HG03432 (cell line): ENCODE measurements at regions not wholly inside any gene's neighbourhood (a gene's known extent, or its start where the extent isn't known, plus 50 kb on each side); places are given as distances from the start of the nearest gene placed in this dataset.
A peak's percentile ranks its signal among the peaks of the same experiment; 100 is the strongest.
"Not testable (repeated sequence)": the region's sequence is repeated elsewhere in the genome, so short reads cannot be mapped to it uniquely, and the experiment has no call there.

ENCODE experiments used
- ATAC-seq: cut with Tn5 transposase; IDR thresholded peaks from one replicate; pipeline ENCODE4 v1.9.1; 2021; ENCODE audit warnings: mild to moderate bottlenecking, moderate library complexity; ENCODE audit not compliant: unreplicated experiment

DNA sequence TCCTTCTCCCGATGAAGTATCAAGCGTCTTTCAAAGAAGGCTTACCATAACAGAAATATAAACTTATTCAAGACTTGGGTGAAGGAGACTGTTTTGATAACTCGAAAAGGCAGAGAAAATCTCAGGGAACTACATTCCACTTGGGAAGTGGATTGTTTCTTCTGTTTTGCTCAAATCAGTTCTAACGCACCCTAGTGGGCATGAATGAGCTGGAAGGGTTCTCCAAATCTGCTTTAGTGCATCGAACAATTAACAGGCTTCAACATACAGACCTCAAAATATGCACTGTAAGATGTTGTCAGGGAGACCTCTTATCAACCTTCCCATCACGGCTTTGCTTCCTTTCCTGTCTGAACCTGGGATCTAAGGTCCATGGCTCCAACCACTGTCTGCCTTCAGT lies 392.5 kb downstream of the CD83 start:
- ATAC-seq: no peak

DNA sequence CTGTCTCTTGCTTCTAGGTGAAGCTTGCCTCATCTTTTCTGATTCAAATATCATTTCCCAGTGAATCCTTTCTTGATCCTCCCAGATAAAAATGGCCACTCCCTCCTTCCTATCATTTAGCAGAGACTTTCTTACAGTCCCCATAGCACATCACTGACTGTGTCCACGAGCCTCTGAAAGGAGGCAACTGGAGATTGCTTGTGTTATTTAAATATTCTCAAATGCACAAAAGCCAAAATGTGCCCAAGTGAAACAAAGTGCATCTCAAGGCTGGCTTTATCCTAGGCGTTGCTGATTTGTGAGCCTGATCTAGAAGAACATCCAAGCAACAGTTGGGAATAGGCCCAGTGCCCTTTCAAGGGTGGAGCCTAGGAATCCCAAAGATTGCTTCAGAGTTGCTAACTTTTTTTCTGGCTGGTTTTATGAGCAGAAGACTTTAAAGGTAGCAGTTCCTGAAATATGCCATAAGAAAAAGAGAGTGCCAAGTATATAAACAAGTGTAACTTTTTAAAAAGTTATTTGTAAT lies 393.6 kb downstream of the CD83 start:
- no peak for ATAC-seq

DNA sequence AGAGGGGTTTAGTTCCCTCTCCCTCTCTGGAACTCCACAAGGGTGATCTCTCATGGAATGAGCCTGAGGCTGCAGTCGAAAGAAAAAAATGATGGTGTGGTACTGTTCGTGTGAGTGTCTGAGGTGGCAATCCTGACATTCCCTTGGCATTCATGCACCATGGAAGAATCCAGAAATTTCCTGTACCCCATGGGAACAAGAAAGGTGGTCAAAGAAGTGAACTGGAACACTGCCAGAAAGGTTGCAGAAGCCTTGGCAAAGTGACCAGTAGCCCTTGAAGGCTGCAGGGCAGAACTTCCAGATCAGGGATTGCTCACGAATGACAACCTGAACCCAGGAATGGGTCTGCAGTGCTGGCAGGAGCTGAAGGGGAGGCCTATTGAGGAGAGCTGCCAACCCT lies 394.7 kb downstream of the CD83 start:
- ATAC-seq: no peak

DNA sequence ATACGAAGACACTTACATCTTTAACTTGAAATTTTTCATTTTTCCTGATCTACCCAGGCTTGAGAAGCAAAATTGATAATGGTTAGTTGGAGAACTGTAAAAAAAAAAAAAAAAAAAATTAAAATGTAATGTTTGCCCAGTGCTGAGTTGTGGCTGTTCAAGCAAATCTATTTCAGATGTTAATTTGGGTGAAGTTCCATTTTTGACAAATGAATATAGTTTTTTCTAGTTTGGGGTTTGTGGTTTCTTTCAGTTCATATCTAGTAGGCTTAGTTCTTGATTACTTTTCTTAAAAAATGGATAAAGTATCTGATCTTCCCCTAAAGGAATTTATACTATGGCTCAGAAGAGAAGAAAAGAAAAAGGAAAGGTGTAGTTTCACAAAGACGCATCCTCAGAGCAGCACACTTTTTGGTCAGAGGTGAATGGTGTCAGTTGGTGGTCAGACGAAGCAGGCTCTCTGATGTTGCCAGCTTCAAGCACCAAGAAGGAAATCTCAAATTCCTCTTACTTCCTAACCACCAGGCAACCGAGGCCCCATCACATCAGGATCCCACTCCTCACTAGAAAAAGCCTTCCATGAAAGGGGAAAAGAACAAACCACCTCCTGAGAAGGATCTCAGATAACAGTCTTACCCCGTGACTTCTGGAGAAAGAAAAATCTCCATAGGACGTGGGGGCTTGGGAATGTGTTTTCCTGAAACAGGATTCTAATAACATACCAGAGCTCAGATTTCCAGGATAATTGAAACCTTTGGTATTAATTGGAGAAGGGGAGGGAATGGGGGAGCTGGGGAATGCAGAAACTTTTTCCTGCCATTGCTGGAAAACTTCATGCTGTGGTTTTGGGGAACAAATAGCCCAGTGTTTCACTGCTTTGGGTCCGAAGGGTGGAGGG lies 396.2 kb downstream of the CD83 start:
- ATAC-seq: no peak

DNA sequence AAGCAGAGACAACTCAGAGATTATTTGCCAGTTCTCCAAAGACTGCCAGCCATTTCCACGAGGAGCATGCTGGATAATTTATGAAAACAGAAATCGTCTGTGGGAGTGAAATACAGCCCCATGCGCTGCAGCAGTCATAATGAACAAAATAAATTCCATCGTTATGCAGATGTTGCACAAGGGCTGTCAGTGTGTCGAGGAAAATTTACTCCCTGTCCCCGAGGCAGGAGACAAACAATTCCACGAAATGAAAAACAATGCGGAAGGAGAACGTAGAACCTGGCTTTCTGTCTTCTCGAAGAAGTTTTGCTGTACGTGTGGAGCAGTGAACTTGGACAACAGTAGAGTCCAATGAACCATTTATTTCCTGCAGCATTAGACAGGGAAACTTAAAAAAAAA lies 399.4 kb downstream of the CD83 start:
- no peak for ATAC-seq

DNA sequence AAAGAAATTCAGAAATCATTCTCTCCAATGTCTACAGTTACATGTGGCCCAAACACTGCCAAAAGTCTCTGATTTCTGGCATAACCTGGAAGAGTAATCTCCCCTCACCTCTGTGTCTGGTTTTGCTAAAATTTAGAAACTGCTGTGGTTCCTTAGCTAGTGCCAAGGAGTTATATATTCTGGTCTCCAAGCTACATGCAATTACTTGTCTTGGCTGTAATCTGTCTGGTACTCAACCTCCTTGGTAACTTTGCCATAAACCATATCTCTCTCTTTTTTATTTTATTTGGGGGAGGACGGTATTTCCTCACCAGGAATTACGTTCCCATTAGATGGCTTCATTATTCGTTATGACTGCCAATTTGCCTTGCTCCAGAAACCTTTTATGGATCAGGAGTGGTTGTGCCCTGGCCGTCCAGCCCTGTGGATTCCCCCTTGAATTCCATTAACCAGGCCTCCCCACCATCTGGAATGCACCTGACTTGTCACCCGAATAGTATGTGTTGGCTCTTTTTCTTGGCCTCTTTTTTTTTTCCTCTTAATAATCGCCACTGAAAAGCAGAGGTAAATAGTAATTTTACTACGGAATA lies 400.0 kb downstream of the CD83 start:
- no peak for ATAC-seq

DNA sequence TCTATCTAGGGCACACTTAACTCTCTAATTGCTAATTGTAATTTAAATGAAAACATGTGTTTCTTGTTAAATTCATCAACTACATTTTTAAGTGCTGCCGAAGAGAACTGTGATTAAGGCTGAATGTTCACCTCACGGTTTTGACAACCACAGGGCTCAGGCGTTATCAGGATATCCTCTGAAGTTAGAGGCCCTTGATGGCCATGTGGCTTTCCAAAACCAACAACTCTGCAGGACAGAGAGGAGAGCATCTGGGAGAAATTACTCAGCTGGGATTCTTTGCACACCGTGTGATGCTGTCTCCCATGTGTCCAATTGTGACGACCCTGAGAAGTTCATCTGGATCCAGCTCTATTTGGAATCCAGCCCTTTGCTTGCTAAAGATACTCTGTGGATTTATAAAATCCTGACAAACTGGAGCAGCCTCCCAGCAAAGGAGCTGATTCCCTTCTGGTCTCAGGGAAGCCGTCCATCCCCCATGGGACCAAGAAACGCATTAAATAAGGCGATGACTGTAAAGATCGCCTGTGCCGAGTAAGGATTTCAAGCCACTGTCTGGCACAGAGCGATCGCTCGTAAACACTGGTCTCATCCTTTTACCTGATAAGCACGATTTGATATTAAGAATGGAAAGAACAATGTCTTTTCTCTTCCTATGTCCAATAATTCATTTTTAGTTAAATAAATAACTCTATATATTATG lies 401.1 kb downstream of the CD83 start:
- no peak for ATAC-seq

DNA sequence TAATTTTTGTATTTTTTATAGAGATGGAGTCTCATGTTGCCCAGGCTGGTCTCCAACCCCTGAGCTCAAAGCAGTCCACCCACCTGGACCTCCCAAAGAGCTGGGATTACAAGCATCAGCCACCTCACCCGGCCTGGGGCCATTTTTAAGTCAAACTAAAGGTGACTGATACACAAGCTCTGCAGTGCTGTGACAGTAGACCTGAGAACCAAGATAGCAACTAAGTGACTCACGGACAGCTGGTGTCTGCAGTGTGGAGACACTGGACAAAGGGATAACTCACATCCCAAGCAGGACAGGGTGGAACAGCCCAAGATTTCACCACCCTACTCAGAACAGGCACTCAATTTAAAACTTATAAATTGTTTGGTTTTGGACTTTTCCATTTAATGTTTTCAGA lies 402.5 kb downstream of the CD83 start:
- ATAC-seq: no peak

DNA sequence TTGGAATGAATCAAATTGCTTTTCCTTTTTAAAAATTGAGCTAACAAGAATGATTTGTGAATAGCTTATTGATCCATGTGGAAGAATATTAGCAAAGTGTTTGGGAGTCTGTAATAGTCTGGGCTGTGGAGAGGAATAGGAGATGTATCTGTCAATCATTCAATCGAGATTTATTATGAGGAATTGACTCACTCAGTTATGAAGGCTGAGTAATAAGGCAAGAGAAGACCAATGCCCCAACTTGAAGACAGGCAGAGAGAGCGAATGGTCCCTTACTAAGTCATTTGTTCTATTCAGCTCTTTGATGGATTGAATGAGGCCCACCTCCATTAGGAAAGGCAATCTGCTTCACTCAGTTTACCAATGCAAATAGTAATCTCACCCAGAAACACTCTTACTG lies 403.0 kb downstream of the CD83 start:
- no peak for ATAC-seq

DNA sequence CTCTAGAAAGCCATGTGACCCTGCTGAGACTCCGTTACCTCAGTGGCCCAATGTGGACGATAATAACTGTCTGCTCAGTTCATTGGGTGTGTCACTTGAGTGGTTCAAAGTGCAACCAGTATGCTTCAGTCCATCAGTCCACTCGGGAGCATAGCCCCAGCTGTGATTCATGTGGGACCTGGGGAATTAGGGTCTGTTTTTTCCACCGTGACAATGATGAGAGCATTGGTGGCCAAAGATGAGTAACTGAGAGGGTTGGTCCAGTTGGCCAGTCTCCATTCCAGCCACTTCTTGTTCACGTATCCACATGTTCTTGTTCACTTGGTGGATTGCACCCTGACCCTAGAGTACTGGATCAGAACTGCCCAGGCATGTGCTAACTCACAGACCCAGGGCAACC lies 403.6 kb downstream of the CD83 start:
- no peak for ATAC-seq

DNA sequence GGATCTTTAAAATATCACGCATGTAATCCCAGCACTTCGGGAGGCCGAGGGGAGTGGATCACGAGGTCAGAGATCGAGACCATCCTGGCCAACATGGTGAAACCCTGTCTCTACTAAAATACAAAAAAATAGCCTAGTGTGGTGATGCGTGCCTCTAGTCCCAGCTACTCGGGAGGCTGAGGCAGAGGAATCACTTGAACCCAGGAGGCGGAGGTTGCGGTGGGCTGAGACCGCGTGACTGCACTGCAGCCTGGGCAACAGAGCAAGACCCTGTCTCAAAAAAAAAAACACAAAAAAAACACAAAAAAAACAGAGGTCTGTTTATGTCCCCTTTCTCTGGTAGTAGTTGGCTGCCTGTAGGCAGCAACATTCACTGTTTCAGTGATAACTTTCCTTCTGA lies 404.3 kb downstream of the CD83 start:
- ATAC-seq: not testable (repeated sequence)

DNA sequence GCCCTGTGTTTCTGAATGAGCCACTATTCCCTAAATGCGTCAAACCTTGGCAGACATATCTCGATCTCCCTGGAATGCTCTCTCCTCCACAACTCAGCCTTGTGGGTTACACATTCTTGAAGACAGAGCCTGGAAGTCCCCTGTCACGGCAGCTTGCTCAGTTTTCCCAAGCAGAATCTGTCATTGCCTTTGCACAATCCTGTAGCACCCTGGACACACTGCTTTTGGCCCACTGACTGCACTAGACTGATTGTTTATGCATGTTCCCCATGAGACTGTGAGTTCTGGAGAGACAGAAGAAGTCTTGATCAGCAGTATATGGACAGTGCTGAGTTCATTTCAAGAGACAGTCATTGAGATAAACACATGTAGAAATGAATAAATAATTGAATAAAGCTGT lies 406.7 kb downstream of the CD83 start:
- no peak for ATAC-seq

DNA sequence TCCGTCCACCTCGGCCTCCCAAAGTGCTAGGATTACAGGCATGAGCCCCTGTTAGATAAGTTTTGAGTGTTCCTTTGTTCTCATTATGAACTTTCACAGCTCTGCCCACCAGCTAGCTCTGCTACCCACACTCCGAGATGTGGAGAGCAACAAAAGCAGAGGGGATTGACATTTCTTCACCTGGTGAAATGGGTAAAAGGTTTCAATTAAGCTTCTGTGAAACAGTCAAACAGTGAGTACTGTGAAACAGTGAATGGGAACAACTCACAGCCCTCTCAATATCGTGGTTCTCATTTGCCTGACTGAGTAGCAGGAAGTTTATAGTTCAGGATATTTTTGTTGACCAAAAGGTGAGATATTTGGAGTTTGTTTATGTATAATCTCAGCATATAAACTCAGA lies 412.8 kb downstream of the CD83 start:
- ATAC-seq: no peak

DNA sequence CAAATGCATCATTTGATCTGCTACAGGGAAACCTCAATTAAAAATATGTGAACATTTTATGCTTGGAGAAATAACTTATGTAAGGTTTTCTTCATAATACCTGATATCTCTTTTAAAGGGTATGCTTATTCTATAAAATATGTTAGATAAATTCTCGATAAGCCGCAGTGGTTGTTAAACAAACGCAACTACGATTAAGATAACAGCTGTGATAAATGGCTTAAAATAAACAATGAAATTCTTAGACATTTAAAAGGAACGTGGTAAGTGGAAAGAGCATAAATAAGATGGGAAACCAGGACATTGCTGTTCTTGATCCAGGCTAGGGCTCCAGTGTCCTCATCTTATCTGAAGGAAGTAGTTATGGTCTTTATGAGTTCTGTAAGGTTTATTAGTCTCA lies 415.9 kb downstream of the CD83 start:
- no peak for ATAC-seq

DNA sequence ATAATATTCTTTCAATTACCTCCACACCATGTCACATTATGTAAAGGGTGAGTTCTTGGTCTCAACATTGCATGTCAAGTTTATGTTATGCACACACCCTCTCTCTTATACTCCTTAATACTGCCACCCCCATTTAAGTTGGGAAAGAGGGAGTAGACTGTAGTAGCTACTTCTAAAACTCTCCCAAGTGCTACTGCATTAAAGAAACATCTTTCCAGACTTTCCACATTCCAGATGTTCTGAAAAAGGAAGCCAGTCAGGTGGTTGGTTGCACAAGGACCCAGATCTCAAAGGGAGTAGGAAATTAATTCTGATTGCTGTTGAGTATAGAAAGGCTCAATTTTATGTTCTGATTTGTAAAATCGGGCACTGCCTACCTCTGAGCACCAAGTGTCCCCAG lies 419.5 kb downstream of the CD83 start:
- ATAC-seq: no peak

DNA sequence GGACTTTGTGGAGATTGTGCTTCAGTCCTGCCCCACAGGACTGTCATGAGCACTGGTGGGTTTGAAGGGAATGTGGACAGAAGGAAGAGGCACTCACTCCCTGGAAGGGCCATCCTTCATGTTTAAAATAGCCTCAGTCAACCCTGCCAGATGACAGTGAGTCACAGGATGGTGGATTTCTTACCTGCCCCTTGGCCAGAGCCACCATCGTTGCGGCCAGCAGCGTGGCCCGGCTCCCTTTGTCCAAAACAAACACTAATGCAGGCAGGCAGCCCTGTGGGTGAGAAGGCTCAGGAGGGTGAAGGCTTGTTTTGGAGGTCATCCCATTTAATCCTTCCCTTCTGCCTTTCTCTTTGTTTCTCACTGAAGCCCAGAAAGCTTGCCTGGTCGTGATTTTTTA lies 422.7 kb downstream of the CD83 start:
- ATAC-seq: no peak

DNA sequence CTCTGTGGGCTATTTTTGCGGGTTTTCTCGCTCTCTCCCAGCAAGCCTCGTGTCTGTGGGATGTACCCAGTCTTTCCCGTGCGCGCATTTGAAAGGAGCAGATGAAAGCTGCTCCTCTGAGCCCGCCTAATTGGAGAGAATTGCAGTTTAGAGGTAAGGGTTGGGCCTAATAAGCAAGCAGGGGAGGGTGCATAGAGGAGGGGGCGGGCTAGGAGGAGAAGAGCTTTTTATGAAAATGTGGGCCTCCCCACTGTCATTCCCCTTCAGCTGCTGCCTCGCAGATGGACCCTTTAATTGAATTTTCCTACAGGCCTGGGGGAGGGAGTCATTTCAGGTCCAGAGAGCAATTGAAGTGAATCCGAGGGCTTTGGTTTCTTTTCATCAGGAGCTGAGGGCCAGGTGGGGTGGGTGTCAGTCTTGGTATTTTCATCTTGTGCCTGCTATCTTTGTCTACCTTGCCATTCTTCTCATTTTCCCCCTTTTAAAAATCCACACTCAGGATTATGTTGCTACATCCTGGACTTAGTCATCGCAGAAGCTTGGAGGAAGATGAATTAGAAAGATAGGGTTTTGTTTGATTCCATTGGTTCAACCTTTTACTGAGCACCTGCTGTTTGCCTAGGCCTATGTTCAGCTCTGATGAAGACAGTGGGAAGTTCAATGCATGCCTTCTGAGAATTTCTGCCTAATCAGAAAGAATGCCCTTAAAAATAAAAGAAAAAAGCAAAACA lies 423.4 kb downstream of the CD83 start:
- ATAC-seq: no peak

DNA sequence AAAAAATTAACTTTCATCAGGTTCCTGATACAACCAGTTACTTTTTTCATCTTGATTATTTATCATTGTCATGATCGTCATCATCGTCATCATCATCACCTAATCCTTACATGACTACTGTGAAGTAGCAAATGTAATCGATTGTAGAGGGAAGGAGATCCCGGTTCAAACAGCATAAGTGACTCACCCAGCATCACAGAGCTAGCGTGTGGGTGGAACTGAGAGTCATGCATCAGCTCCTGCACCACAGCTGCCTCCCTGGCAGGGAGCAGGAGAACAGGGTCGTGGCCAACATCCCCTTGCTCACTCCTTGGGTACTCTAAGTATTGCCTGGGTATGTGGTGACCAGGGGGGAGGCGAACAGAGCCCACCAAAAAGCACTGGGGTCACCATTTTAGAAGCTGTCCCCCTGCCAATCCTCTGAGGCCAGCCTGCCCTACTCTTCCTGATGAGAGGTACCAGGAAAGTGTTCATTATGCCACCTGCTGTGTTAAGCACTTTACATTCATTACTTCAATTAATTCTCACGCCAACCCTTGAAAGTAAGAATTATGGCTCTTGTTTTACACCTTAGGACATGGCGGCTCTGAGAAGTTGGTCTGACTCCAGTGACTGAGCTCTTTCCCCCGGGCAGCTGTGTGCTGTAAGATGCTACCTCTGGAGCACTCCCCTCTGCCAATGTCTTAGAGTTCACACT lies 425.2 kb downstream of the CD83 start:
- ATAC-seq: peak; percentile 90

DNA sequence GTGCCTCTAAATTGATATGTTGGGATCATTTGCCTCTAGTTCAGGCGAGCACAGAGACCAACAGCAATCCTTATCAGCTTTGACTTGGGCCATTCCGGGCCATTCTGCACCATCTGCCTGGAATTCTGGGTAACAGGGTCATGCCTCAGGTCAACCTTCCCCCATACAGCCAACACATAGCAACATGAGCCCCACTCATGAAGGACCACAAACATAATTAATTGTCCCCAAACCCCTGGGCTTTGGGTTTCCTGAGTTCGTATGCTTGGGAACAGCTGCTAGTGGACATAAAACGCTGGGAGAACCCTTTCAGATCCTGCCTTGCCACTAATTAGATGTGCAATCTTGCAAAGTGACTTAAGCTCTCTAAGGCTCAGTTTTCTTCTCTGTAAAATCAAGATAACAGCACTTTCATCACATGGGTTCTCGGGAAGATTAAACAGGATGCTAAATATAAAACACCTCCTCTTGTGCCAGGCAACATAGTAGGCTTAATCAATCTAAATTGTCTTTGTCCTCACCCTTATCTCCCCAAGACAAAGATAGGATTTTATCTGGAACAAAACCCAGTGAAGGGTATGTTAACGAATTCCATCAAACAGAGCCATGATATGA lies 426.5 kb downstream of the CD83 start:
- ATAC-seq: no peak

DNA sequence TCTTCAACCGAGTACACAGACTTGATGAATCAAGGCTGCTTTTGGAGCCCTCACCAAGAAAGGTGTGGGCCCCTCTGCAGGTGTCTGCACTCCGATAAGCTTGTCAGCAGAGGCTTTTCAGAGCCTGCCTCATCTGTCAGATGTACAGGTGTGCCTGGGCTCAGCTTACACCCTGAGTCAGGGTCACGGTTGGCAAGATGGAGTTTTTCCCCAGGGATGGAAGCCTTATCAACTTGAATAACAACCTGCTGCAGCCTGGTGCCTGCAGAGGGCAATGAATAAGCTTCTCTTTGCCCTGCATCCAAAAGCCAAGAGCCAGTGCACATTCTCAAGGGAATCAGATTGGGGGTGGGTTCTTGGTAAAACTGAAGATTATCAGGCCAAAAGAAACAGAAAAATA lies 427.1 kb downstream of the CD83 start:
- no peak for ATAC-seq
